Fibroblast of lung (primary cell): ENCODE measurements at regions not wholly inside any gene's neighbourhood (a gene's known extent, or its start where the extent isn't known, plus 50 kb on each side); places are given as distances from the start of the nearest gene placed in this dataset.

Source experiments
- DNase-seq, 2 donors: peaks; one replicate each; pipeline versions ENCODE4 v3.0.0 to v3.0.0-alpha.2; 2010; ENCODE audit warnings: low read depth in 2 of 2
- H2AFZ ChIP-seq: 2 replicates; pipeline ENCODE4 v1.5.1; 2012; ENCODE audit warnings: low read length, control low read depth, inconsistent platforms
- H3K27ac ChIP-seq: 2 replicates; pipeline ENCODE4 v1.5.1; 2011; ENCODE audit warnings: low read length, control low read depth; ENCODE audit not compliant: insufficient read depth
- H3K27me3 ChIP-seq: 2 replicates; pipeline ENCODE4 v1.5.1; 2011; ENCODE audit warnings: mild to moderate bottlenecking, low read length; ENCODE audit not compliant: control insufficient read depth, insufficient read depth
- H3K36me3 ChIP-seq: 2 replicates; pipeline ENCODE4 v1.5.1; 2011; ENCODE audit warnings: low read length; ENCODE audit not compliant: control insufficient read depth, insufficient read depth
- H3K4me1 ChIP-seq: 2 replicates; pipeline ENCODE4 v1.5.1; 2011; ENCODE audit warnings: low read length; ENCODE audit not compliant: control insufficient read depth, insufficient read depth; ENCODE audit errors: extremely low read depth
- H3K4me2 ChIP-seq: 2 replicates; pipeline ENCODE4 v1.5.1; 2011; ENCODE audit warnings: low read length, control low read depth; ENCODE audit not compliant: insufficient read depth; ENCODE audit errors: extremely low read depth
- H3K4me3 ChIP-seq, 4 experiments: fragments of 200-600 bp in 1 of 4; sonication (generic) in 1 of 4; replicated peaks in 1 of 4; 2 replicates each; pipeline ENCODE4 v1.5.1; 2011 to 2016; ENCODE audit warnings: low read length in 4 of 4, low read depth in 3 of 4, mild to moderate bottlenecking in 3 of 4, control low read depth in 2 of 4, inconsistent platforms in 1 of 4, mixed read lengths in 1 of 4; ENCODE audit not compliant: insufficient read depth in 1 of 4; ENCODE audit errors: control extremely low read depth in 1 of 4
- H3K79me2 ChIP-seq: 2 replicates; pipeline ENCODE4 v1.5.1; 2012; ENCODE audit warnings: mild to moderate bottlenecking, low read length, inconsistent platforms; ENCODE audit not compliant: control insufficient read depth, insufficient read depth
- H3K9ac ChIP-seq: 2 replicates; pipeline ENCODE4 v1.5.1; 2011; ENCODE audit warnings: mild to moderate bottlenecking, low read length, control low read depth; ENCODE audit not compliant: insufficient read depth
- H3K9me3 ChIP-seq: 2 replicates; pipeline ENCODE4 v1.5.1; 2012; ENCODE audit warnings: low read depth, low read length; ENCODE audit not compliant: control insufficient read depth, insufficient read depth
- H4K20me1 ChIP-seq: 2 replicates; pipeline ENCODE4 v1.5.1; 2011; ENCODE audit warnings: low read length; ENCODE audit not compliant: control insufficient read depth, insufficient read depth; ENCODE audit errors: extremely low read depth
- CTCF ChIP-seq, 2 donors: IDR thresholded peaks in 1 of 2; conservative IDR thresholded peaks in 1 of 2; 1 replicate in 1 of 2; 2 replicates in 1 of 2; pipeline ENCODE4 v1.5.1; 2011 to 2012; ENCODE audit warnings: low read length in 2 of 2, control low read depth in 1 of 2, inconsistent platforms in 1 of 2, low read depth in 1 of 2, mild to moderate bottlenecking in 1 of 2
- EZH2 ChIP-seq: IDR thresholded peaks from 2 replicates; pipeline ENCODE4 v1.5.1; 2012; ENCODE audit warnings: low read length, control low read depth, mild to moderate bottlenecking; ENCODE audit errors: missing control alignments

GRCh38 chr13:82294226-82294625 lies 1588.0 kb downstream of the SLITRK1 start:
- Histone ChIP-seq H3K4me2 (no peak overlapping the region), H3K36me3 (no peaks in the 10 kb centered on the region), H3K9me3 (no peaks in the 10 kb centered on the region), H3K4me3 (no peak overlapping the region), H3K27me3 (no peaks in the 10 kb centered on the region), H3K27ac (no peak overlapping the region), H2AFZ (no peak overlapping the region), H3K4me1 (no peaks in the 10 kb centered on the region), H3K79me2 (no peaks in the 10 kb centered on the region), H4K20me1 (no peaks in the 10 kb centered on the region), H3K9ac (no peak overlapping the region)
- DNase-seq, result no peak
- TF ChIP-seq EZH2, result no peak
- no peak for TF ChIP-seq CTCF (conservative IDR thresholded peaks at IDR 0.05 in 1 of 2, IDR thresholded peaks at IDR 0.05 in 1 of 2; ENCODE audit: low read depth in 1 of 2, low read length in 2 of 2)

GRCh38 chr13:82292334-82292733 lies 1589.9 kb downstream of the SLITRK1 start:
- Histone ChIP-seq H3K27ac (no peak overlapping the region), H3K79me2 (no peaks in the 10 kb centered on the region), H3K4me3 (no peak overlapping the region), H3K4me2 (no peak overlapping the region), H4K20me1 (no peaks in the 10 kb centered on the region), H3K4me1 (no peaks in the 10 kb centered on the region), H2AFZ (no peak overlapping the region), H3K27me3 (no peaks in the 10 kb centered on the region), H3K36me3 (no peaks in the 10 kb centered on the region), H3K9ac (no peak overlapping the region), H3K9me3 (no peaks in the 10 kb centered on the region)
- TF ChIP-seq CTCF (conservative IDR thresholded peaks at IDR 0.05 in 1 of 2, IDR thresholded peaks at IDR 0.05 in 1 of 2; ENCODE audit: low read depth in 1 of 2, low read length in 2 of 2) (no peak), EZH2 (no peak)
- no peak for DNase-seq

GRCh38 chr13:82291852-82292251 lies 1590.4 kb downstream of the SLITRK1 start:
- TF ChIP-seq CTCF (conservative IDR thresholded peaks at IDR 0.05 in 1 of 2, IDR thresholded peaks at IDR 0.05 in 1 of 2; ENCODE audit: low read depth in 1 of 2, low read length in 2 of 2), result no peak
- TF ChIP-seq EZH2, result no peak
- Histone ChIP-seq H4K20me1 (no peaks in the 10 kb centered on the region), H3K9ac (no peak overlapping the region), H3K36me3 (no peaks in the 10 kb centered on the region), H3K4me3 (no peak overlapping the region), H3K27me3 (no peaks in the 10 kb centered on the region), H2AFZ (no peak overlapping the region), H3K9me3 (no peaks in the 10 kb centered on the region), H3K27ac (no peak overlapping the region), H3K4me2 (no peak overlapping the region), H3K79me2 (no peaks in the 10 kb centered on the region), H3K4me1 (no peaks in the 10 kb centered on the region)
- DNase-seq, result no peak
